Colon (tissue), 2 donors: ENCODE measurements at regions not wholly inside any gene's neighbourhood (a gene's known extent, or its start where the extent isn't known, plus 50 kb on each side); places are given as distances from the start of the nearest gene placed in this dataset.

Experiments used
- FAIRE-seq: peaks from 2 replicates; lab custom pipeline; 2012; peaks lifted over from hg19 to GRCh38; lab: Jason Lieb, UNC
- donor health status: control.
- donor health status: control.

DNA sequence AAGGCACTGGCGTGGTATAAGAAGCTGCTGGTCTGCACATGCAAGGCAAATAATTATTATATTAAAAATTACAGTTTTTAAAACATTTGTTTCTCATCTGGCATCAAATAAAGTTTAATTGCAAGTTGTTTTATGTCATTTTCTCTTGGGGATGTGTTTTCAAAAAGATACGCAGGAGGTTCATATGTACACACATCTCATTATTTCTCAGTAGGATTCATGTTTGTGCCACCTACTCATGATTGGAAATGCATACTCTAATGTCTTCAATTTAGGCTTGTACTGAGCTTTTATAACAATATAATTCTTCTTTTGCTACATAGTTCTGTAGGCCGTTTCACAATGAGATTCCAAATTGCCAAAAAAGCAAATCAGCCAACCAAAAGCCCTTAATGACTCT is 244.2 kb upstream of the MEF2C start:
- no peak for FAIRE-seq

DNA sequence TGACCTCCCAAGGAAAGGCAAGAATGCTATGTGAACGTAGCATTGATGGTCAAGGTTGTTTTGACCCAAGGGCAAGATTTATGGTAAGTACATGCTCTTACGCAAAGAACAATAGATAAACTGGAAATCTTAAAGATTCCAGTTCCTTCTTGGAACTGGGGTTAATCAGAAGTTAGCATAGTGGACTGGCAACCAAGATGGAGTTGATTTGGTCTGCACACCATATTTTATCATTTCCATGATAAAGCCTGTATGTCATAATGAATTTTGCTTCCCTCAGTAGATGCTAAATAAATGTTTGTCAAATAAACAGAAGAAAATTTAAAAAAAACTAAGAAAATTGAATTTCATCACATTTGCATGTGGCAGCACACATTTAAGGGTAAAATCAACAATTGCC is 242.4 kb upstream of the MEF2C start:
- FAIRE-seq: no peak

DNA sequence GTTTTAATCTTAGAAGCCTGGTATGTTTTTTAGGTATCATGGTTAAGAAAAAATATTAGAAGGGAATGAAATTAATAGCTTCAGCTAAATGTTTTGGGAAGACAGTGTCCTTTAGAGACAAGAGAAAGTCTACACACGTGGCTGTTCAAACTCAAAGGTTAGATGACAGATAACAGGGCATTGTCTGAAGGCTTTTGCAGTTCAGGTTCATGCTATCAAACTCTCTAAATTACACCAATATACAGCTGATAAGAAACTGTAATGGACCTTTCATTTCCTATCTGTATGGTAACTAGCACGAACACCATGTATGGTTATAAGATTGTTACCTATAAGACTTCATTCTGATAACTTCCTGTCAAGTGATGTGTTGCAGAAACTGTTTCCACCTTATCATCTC is 240.6 kb upstream of the MEF2C start:
- no peak for FAIRE-seq

DNA sequence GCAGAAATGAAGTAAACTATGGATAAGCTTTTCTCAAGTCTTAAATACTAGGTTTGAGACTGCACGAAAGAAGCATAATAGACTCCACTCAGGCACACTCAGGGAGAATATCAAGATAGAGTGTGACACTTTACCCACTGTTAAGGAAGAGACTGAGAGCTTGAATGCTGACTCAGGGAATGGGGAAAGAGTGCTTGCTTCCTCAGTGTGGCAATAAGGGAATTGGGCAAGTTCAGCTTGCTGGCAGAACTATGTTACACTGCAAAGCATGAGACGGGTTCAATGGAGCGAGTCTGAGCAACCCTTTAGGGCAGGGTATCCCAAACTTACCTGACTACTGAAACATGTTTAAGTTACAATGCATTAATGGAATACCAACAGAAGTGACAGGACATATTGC is 237.7 kb upstream of the MEF2C start:
- no peak for FAIRE-seq

DNA sequence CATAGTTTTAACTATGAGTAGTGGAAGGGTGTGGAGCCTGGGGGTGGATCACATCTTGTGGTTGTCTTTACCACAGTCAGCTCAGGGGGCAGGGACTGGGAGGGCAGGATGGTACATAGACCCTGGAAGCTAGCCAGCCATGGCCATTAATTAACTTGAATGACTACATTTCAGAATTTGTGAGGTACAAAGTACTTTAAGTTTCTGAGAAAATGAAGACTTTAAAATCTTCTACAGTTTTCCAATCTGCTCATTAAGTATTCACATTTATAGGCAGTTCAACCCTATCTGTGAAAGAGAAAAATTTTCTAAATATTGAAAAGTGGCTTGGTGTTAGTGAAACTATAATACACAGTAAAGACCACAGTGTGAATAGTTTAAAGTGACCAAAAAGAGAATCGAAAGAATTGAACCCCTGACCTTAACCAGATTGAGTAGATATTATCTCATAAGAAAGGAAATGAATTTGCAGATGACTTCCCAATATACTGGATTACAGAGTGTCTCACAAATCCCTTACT is 234.2 kb upstream of the MEF2C start:
- no peak for FAIRE-seq

DNA sequence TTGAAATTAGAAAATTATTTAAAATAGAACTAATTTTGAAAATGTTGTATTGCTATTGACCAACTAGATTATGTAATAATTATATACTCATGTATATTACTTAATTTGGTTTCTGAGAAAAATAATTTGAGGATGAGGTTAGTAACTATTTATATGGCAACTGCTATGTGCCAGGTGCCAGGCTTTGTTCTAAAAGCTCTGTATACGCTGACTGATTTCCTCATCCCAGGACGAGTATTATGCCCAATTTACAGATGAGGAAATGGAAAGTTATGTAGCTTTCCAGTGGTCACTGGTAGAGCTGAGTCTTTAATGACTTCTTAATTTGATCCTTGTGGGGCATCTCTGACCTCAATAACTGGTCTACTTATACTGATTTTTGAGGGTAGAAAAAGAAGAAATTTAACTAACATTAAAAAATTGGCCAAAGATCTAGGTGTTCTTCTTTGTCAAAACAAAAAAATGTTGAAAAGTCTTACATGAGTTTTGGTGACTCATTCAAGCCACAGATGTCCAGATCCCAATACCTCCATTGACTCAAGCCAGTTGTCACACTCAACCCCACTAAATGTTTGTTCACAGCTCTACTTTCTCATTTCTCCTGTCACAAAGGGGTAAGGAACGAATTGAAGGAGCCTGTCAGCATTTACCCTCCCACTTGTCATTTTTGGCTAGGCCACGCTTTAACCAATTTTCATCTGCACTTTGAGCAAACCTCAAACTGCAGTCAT is 228.1 kb upstream of the MEF2C start:
- no peak for FAIRE-seq

DNA sequence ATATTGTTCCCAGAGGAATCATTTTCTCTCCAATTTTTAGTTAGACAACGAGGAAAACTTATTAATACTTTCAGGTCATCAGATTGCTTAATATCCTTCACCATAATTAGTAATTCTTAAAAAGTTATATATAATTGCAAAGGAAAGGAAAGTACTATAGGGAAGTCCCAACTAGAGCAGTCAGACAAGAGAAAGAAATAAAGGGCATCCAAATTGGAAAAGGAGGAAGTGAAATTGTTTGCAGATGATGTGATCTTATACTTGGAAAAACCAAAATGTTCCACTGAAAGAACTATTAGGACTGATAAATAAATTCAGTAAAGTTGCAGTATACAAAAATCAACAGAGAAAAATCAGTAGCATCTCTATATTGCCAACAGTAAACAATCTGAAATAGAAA is 223.5 kb upstream of the MEF2C start:
- no peak for FAIRE-seq

DNA sequence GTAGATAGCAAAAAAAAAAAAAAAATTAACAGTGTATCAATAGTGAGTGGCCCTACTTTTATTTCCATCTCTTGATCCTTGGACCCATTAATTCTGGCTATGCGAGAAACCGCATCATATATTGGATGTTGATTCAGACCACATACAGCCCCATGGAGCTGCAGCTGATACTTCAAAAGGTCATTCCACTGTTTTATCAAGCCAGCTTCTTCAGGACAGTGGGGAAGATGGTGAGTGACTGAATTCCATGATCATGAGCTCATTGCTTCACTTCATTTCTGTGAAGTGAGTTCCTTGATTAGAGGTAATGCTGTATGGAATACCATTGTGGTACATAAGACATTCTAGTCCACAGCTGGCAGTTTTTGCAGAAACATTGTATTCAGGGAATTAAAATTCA is 222.9 kb upstream of the MEF2C start:
- FAIRE-seq: no peak

DNA sequence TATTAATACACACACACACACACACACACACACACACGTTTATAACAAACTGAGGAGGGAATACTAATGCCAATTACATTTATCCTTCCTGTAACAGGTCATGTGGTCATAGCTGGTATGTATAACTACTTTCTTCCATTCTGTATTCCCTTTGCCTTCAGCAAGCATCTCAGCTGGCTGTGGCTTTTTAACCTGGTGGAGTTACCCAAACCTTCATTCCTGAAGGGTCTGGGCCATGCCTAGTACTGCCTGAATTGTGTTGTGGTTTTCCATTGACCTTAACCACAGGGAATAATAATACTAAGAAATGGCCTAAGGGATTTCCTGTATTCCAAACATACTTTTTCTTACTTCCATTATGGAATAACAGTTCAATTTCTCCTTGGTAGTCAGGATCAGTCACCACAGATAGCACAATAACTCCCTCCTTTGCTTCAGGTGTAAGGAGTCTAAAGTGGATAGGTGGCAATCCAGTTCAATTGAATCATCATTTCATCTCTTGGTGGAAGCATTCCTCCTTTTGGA is 222.2 kb upstream of the MEF2C start:
- no peak for FAIRE-seq

DNA sequence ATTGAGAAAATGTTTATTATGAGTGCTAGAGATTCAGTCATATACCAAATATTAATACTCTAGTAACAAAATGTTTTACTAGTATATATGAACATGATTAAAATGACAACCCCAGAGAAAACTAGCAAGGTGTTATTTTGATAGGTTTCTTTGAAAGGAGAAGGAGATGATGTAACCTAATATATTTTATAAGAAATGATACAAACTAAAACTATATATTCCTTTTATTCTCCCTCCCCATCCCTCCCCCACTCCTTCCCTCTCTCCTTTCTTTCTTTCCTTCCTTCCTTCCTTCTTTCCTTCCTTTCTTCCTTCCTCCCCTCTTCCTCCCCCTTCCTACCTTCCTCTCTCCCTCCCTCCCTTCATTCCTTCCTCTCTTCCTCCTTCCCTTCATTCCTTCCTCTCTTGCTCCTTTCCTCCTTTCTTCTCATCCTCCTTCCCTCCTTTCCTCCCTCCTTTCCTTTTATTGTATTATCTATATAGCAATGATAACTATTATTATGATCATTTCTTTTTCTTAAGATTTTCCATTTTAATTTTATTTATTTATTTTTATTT is 215.3 kb upstream of the MEF2C start:
- FAIRE-seq: no peak

DNA sequence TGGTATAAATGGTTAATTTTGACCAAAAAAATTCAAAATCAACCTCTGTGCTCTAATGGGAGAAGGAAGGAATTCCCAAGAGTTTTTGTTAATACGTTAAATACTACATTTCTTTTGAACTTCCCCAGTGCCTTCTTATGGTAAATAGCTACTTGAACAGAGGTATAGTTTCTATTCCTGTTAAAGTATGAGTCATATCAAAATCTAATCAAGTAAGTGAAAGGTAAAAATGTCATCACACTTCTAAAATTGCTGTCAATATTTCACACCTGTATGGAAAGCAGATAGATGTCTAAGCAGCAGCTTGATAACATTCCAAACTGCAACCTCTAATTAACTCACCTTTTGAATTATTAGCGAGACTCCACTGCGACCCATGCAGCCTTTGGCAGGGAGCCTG is 214.1 kb upstream of the MEF2C start:
- FAIRE-seq: no peak

DNA sequence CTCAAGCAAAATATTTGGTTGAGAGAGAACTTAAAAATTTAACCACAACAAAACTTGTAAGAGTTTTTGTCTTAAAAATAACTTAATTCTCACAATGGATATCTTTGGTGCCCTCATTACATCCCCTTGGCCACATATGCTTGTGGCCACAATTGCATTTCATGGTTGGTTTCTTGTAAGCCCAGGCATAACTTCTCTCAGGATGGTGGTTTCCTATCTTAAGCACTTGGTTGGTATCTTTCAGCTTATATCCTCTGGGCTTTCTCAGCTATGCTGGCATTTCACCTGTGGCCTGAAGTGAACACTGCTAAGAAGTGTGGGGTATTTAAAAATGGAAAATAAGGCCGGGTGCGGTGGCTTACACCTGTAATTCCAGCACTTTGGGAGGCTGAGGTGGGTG is 212.4 kb upstream of the MEF2C start:
- no peak for FAIRE-seq

DNA sequence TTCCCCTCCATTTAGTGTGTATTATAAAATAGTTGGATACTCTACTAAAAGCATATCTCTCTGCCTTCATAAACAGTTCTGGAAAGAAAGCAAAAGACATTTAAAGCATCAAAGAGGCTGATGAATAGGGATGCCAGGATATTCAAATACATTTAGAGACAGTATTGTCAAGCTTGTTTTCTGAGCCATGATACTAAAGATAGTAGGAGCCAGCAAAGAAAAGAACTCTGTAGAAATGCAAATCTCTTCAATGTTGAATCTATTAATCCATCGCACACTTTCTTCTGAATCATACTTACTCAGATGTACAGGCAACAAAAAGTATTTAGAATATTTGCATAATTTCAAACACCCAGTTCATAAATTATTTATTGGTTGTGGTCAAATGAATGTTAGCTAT is 207.1 kb upstream of the MEF2C start:
- FAIRE-seq: no peak

DNA sequence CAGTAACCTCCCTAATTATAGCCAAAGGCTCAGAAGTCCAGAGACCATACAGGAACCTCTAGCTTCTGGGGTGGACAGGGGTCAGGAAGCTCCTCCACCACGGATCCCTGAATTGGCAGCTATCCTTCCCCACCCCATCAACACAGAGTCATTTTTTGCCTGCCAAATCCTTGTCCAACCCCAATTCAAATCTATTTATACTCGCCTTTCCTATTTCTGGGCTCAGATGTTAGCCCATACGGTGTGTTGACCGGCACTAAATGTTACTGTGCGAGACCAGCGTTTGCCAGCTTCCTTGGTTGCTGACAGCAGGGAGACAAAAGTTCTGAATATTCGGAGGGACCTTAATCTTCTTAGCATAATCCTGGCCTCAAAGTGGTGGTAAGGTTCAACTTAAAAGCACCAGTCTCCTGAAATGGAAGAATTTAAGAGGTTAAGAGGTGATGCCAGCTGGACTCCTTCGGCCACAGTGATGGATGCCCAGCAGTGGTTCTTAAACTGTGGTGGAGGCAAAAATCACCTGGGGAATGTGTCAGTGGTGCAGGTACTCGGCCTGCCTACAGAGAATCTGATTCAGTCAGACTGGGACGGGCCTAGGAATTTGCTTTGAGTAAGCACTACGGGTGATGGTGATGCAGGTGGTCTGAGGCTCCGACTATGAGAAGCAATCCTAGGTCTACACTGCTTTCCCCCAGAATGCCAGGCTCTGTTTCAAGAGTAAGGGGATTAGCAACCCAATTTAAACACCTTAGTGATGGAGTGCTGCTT is 204.8 kb upstream of the MEF2C start:
- no peak for FAIRE-seq

DNA sequence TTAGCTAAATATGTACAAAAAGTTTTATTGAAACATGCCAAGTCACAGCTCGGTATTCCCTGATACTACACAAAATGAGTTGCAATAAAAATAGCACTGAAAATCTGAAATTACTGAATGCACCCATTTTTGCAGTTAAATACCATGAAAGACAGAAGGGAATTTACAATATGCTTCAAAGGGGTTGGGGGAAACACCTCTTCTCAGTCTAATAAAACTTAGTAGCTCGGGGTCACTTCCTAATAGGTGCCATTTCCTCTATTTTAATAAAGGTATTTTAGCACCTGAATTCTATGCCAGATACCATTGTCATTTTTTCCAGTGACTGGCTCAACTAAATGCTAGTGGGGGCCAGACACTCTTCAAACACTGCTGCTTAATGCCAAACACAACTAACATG is 204.1 kb upstream of the MEF2C start:
- no peak for FAIRE-seq

DNA sequence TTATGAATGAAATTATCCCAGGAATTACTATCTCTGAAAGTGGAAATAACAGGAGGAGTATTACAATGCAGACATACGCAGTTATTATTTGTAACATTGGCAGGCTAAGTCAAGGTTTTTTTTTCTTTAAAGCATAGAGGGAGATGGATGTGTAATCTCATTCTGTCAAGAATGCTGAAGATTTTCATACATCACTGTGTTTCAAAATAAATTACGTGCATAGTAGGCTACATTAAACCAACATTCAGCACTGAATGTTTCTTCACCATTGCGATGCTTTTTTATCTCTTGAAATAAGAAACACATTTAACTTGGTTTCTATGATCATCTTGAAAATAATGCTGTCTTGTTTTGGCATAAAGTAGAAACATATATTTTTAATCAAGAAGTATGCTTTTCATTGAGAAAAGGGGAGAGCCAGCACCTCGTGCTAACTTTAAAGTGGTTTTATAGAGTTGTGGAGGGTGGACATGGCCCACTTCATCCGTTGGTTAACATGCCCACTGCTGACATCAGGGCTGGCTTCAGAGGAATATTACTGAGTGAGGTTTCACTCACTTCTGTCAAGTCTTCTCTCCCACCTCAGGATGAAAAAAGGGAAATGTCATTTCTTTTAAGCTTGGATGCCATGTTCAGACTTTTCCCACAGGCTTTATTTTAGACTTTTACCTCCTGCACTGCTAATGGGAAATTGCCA is 203.6 kb upstream of the MEF2C start:
- FAIRE-seq: no peak

DNA sequence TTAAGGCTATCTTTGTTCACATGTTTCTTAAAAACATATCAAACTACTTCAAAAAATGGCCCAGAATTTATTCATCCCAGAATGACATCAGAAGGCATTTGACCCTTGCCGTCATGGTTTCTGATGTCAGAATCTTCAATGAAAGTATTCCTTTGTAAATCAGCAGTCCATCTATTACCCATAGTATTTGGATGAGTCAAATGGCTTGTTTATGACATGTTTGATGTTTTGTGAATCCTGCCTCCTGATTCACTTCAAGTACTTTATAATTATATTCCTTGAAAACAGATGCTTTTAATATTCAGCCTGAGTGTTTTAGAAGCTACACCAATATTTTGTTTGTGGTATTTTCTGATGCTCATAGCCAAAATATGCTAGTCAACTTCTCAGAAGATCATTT is 200.8 kb upstream of the MEF2C start:
- no peak for FAIRE-seq

DNA sequence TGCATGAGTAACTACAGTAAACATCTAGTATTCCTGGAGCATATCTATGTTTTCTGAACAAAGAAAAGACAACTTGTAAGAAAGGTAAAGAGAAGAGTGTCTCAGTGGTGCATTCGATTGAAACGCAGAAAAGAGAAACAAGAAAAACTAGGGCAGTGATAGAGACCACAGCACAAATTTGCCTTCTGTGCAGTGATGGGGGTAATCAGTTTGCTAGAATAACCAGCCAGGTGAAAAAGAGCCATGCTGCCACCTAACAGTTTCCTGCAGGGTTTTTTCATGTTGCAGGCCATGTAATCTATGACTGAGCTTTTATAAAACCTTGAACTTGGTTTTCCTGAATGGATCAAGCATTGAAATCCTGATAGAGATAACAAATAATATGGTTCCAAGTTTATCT is 198.4 kb upstream of the MEF2C start:
- no peak for FAIRE-seq

DNA sequence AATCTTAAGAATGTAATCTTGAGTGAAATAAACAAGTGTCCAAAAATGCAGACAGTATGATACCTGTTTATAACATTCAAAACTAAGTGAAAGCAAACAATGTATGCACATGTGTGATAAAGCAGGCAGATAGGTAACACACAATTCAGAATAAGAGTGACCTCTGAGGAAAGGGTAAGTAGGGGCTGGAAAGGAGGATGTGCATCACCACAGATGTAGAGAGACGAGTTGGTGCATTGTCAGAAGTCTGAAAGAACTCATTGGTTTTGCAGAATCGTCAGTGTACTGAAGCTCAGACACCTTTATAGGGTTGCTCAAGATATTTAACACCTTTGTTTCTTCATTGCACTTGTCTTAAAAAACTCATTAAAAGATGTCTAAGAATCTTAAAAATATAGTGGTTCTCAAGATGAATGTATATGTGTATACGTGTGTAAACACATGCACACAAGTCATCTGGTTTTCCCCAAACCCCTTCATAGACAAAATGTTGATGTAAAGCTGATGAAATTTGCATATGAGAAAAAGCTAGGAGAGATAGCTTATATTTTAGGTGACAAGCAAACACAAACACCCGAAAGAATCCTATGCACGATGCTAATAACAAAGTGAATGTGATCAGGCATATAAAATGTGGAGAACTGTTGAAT is 197.6 kb upstream of the MEF2C start:
- FAIRE-seq: no peak

DNA sequence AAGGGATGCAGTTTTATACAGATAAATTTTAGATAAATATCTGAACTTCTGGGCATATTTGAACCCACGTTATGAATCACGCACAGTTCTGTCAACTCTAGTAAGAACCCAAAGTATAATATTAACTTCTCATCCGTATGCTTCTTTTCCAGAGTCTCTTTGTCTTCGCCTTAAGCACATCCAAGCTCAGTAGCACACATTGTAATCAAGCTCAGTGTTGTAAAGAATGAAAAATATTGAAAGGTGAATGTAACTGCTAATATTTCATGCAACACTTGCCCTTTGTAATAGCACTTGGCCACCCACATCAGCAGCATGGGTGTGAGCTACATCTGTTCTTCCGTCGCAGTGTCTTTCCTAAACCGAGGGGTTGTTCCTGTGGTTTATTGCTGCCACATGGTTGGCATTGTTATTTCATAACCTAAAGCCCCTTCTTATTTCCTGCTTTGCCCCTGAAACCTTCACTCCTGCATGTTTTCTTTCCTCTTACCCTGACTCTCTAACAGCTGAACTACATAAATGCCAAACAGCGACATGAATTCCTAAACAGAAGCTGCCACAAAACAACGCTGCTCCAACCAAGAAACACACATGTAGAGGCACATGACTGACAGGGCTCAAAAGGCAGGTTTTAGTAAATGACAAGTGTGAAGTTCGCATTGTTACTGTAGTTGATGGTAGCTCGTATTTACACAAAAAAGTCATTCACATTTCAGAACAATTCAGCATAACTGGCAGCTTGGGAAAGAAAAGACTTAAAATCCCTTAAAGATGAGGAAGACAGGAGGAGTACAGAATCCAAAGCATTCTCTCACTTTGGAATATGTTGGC is 190.1 kb upstream of the MEF2C start:
- no peak for FAIRE-seq

DNA sequence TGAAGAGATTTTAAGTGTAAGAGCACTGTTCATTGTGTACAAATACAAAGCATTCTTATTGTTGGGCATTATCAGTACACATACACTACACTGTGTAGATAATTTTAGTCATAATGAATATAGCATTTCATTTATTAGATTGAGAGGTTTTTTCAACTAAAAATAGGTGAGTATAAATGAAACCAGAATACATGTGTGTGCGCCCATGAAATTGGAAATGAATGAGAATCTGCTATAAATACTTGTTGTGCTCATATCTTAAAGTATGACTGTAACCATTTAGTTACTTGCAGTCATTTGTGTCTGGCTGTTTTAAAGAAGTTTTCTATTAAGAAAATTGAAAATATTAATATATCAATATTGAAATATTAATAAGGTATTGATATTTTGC is 189.0 kb upstream of the MEF2C start:
- FAIRE-seq: peak; percentile 43
